SU-DHL-6 (cell line): ENCODE measurements at regions not wholly inside any gene's neighbourhood (a gene's known extent, or its start where the extent isn't known, plus 50 kb on each side); places are given as distances from the start of the nearest gene placed in this dataset.

ENCODE experiments used
- H2AFZ ChIP-seq: fragments of 200-600 bp; sonication (generic); 2 replicates; pipeline ENCODE4 v1.6.1; 2014; ENCODE audit warnings: low read depth, mild to moderate bottlenecking, moderate library complexity, mixed read lengths, antibody characterized with exemption, low read length; ENCODE audit not compliant: severe bottlenecking
- H3F3A ChIP-seq: fragments of 200-600 bp; shearing (Covaris generic); 2 replicates; pipeline ENCODE4 v1.6.0; 2016; ENCODE audit warnings: antibody characterized with exemption, mild to moderate bottlenecking; ENCODE audit not compliant: insufficient read depth
- H3K27ac ChIP-seq: fragments of 200-600 bp; sonication (generic); 2 replicates; pipeline ENCODE4 v1.5.1; 2016; ENCODE audit warnings: low read depth, mild to moderate bottlenecking, low read length, moderate library complexity, mixed read lengths
- H3K27me3 ChIP-seq: fragments of 200-600 bp; sonication (generic), shearing (Covaris generic); 2 replicates; pipeline ENCODE4 v1.6.0; 2014; ENCODE audit warnings: mild to moderate bottlenecking, low read length
- H3K36me3 ChIP-seq: fragments of 200-600 bp; sonication (generic); 2 replicates; pipeline ENCODE4 v1.6.1; 2014; ENCODE audit warnings: mild to moderate bottlenecking, low read length, mixed read lengths
- H3K4me2 ChIP-seq: fragments of 300-600, 200-600 bp; shearing (Covaris generic), sonication (generic); 2 replicates; pipeline ENCODE4 v1.6.0; 2014; ENCODE audit warnings: low read length, low read depth, mild to moderate bottlenecking; ENCODE audit not compliant: poor library complexity, severe bottlenecking
- H3K4me3 ChIP-seq: fragments of 200-600 bp; sonication (generic); 2 replicates; pipeline ENCODE4 v1.5.1; 2014; ENCODE audit warnings: antibody characterized with exemption, low read length, mild to moderate bottlenecking, mixed read lengths; ENCODE audit not compliant: insufficient read depth, poor library complexity, severe bottlenecking
- H3K79me2 ChIP-seq: fragments of 200-600 bp; sonication (generic); 2 replicates; pipeline ENCODE4 v1.6.1; 2014; ENCODE audit warnings: mild to moderate bottlenecking, low read length, moderate library complexity; ENCODE audit not compliant: insufficient read depth
- H3K9ac ChIP-seq: fragments of 200-600 bp; sonication (generic); 2 replicates; pipeline ENCODE4 v1.7.0; 2014; ENCODE audit warnings: mild to moderate bottlenecking, low read length
- H3K9me2 ChIP-seq: fragments of 200-600 bp; sonication (generic); replicated peaks from 2 replicates; pipeline ENCODE4 v1.6.1; 2014; ENCODE audit warnings: low read length; ENCODE audit not compliant: insufficient read depth
- H3K9me3 ChIP-seq: fragments of 200-600 bp; sonication (generic); 2 replicates; pipeline ENCODE4 v1.6.1; 2014; ENCODE audit warnings: low read length, mixed read lengths; ENCODE audit not compliant: insufficient read depth
- H4K20me1 ChIP-seq: fragments of 200-600 bp; sonication (generic); 2 replicates; pipeline ENCODE4 v1.6.1; 2014; ENCODE audit warnings: low read depth, mild to moderate bottlenecking, antibody characterized with exemption, low read length, moderate library complexity, mixed read lengths
- CTCF ChIP-seq: fragments of 200-600 bp; sonication (generic); IDR thresholded peaks from one replicate; pipeline ENCODE4 v1.5.1; 2017; ENCODE audit warnings: antibody characterized with exemption, mild to moderate bottlenecking, low read length, moderate library complexity; ENCODE audit not compliant: insufficient read depth, poor library complexity, severe bottlenecking
- EZH2phosphoT487 ChIP-seq: fragments of 200-600 bp; sonication (generic), shearing (Covaris generic); conservative IDR thresholded peaks from 2 replicates; pipeline ENCODE4 v1.6.1; 2018; ENCODE audit warnings: mild to moderate bottlenecking, antibody characterized with exemption, low read length, moderate library complexity, mixed read lengths

DNA sequence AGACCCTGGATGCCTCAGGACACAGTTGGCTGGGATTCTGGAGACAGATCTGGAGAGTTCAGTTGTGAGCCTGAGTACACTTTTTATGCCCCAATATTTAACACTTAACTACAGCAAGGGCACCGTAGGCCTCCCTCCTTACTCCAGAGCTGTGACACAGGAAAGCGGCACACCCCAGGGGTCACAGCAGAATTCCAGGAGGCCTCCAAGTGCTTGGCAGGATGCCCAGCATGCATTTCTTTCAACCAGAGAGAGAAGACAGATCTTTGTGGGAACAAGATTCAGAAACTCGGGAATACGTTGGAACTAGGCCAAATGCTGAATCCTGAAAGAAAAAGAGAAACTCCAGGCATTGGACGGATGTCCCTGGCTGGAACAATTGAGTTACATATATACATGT, 199.2 kb upstream of the NT5C1B start:
- Histone ChIP-seq H3K27ac (no peak overlapping the region), H3K9me3 (no peaks in the 10 kb centered on the region), H3K9ac (no peak overlapping the region), H3F3A (no peaks in the 10 kb centered on the region), H3K4me2 (no peak overlapping the region), H4K20me1 (no peaks in the 10 kb centered on the region), H3K79me2 (no peaks in the 10 kb centered on the region), H3K4me3 (no peak overlapping the region), H3K9me2 (no peaks in the 10 kb centered on the region), H2AFZ (no peak overlapping the region), H3K27me3 (no peaks in the 10 kb centered on the region), H3K36me3 (no peaks in the 10 kb centered on the region)
- TF ChIP-seq CTCF: no peak
- TF ChIP-seq EZH2phosphoT487: no peak

DNA sequence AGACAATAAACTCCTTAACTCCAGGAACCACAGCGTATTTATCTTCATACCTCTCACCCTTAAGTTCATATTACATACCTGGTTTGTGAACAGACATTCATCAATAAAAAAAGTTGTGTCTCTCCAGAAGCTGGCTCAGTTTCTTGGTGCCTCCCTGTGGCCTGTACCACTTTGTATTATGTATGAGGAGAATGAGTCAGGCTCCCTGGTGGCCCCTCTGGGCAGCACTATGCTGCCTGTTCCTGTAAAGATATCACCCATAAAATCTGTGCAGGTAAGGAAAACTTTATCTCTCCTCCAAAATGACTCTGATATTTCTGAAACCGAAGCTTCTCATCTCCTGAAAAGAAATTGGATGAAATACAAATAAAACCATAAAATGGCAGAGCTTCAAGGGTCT, 198.4 kb upstream of the NT5C1B start:
- Histone ChIP-seq H3K4me2 (no peak overlapping the region), H3K27ac (no peak overlapping the region), H3K79me2 (no peaks in the 10 kb centered on the region), H3K27me3 (no peaks in the 10 kb centered on the region), H3K4me3 (no peak overlapping the region), H3K9ac (no peak overlapping the region), H2AFZ (no peak overlapping the region), H3K36me3 (no peaks in the 10 kb centered on the region), H3K9me2 (no peaks in the 10 kb centered on the region), H3F3A (no peaks in the 10 kb centered on the region), H4K20me1 (no peaks in the 10 kb centered on the region), H3K9me3 (no peaks in the 10 kb centered on the region)
- TF ChIP-seq CTCF (no peak), EZH2phosphoT487 (no peak)

GRCh38 chr2:18784245-18784644, 194.9 kb upstream of the NT5C1B start:
- no peaks in the 10 kb centered on the region for H3K79me2 ChIP-seq

More at GRCh38 chr2:18784245-18784644, 194.9 kb upstream of the NT5C1B start:
- H3K9ac ChIP-seq: no peak overlapping the region
- H3K4me3 ChIP-seq: no peak overlapping the region
- H4K20me1 ChIP-seq: no peaks in the 10 kb centered on the region
- H3F3A ChIP-seq: no peaks in the 10 kb centered on the region
- no peaks in the 10 kb centered on the region for H3K9me3 ChIP-seq
- no peaks in the 10 kb centered on the region for H3K27me3 ChIP-seq
- TF ChIP-seq CTCF: no peak
- TF ChIP-seq EZH2phosphoT487: no peak
- no peaks in the 10 kb centered on the region for H3K9me2 ChIP-seq
- no peaks in the 10 kb centered on the region for H3K36me3 ChIP-seq
- no peak overlapping the region for H3K4me2 ChIP-seq
- no peak overlapping the region for H3K27ac ChIP-seq
- no peak overlapping the region for H2AFZ ChIP-seq
